HCT116 (cell line): ENCODE measurements at regions not wholly inside any gene's neighbourhood (a gene's known extent, or its start where the extent isn't known, plus 50 kb on each side); places are given as distances from the start of the nearest gene placed in this dataset.

Experiments
- CEBPB ChIP-seq: IDR thresholded peaks from 2 replicates; pipeline ENCODE4 v1.6.1; 2012; ENCODE audit warnings: low read depth
- CTCF ChIP-seq, 3 experiments: fragments of 200-600 bp in 1 of 3; sonication (generic) in 1 of 3; IDR thresholded peaks in 2 of 3; conservative IDR thresholded peaks in 1 of 3; 2 replicates each; pipeline ENCODE4 v1.5.1; 2012 to 2017; ENCODE audit warnings: low read depth in 2 of 3, low read length in 2 of 3, antibody characterized with exemption in 1 of 3, borderline replicate concordance in 1 of 3, control low read depth in 1 of 3, mild to moderate bottlenecking in 1 of 3, mixed read lengths in 1 of 3, mixed run types in 1 of 3, moderate library complexity in 1 of 3; ENCODE audit not compliant: insufficient read depth in 1 of 3
- EZH2 ChIP-seq: fragments of 200-600 bp; sonication (generic); IDR thresholded peaks from 2 replicates; pipeline ENCODE4 v1.6.1; 2017; ENCODE audit warnings: antibody characterized with exemption, mixed run types
- POLR2A ChIP-seq: IDR thresholded peaks from 2 replicates; pipeline ENCODE4 v1.7.0; 2011; ENCODE audit warnings: borderline replicate concordance; ENCODE audit not compliant: insufficient read depth, insufficient read length; ENCODE audit errors: extremely low read depth
- RAD21 ChIP-seq: IDR thresholded peaks from 2 replicates; pipeline ENCODE4 v1.6.1; 2012; ENCODE audit warnings: low read depth, mild to moderate bottlenecking
- YY1 ChIP-seq: IDR thresholded peaks from 2 replicates; pipeline ENCODE4 v1.6.1; 2011; ENCODE audit warnings: low read length, low read depth, moderate library complexity, mild to moderate bottlenecking; ENCODE audit not compliant: insufficient replicate concordance; ENCODE audit errors: extremely low read depth
- ZFX ChIP-seq: fragments of 450-650 bp; IDR thresholded peaks from 2 replicates; pipeline ENCODE4 v1.6.1; 2017

GRCh38 chr20:39412091-39412490 lies 449.9 kb downstream of the DHX35 start:
- TF ChIP-seq YY1: no peak
- TF ChIP-seq RAD21: no peak
- TF ChIP-seq CTCF (IDR thresholded peaks at IDR 0.05 in 2 of 3, conservative IDR thresholded peaks at IDR 0.05 in 1 of 3; ENCODE audit: borderline replicate concordance in 1 of 3, insufficient read depth in 1 of 3, low read depth in 2 of 3, low read length in 2 of 3): no peak
- TF ChIP-seq POLR2A: no peak
- no peak for TF ChIP-seq ZFX
- no peak for TF ChIP-seq EZH2
- no peak for TF ChIP-seq CEBPB
